ENCODE measurements at regions not wholly inside any gene's neighbourhood (a gene's known extent, or its start where the extent isn't known, plus 50 kb on each side); places are given as distances from the start of the nearest gene placed in this dataset.
A peak's percentile ranks its signal among the peaks of the same experiment; 100 is the strongest.

DNA sequence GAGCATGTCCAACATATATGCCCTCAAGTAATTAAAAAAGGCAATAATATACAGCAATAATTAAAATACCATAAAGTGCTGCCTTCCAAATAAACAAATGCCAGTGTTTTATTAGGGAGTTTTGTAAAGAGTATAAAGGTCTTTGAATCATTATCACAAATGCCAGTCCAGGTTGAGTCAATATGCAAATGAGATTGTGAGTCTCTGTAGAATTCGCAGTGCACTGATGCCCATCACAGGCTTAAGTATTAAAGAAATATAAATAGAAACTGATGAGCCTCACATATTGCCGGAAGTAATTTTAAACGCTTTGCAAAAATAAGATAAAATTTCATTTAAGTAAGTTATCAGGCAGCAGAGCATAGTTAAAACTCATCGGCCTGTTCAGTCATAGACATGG, 205.0 kb upstream of the TECRL start:
- TF ChIP-seq, protein P1, sequence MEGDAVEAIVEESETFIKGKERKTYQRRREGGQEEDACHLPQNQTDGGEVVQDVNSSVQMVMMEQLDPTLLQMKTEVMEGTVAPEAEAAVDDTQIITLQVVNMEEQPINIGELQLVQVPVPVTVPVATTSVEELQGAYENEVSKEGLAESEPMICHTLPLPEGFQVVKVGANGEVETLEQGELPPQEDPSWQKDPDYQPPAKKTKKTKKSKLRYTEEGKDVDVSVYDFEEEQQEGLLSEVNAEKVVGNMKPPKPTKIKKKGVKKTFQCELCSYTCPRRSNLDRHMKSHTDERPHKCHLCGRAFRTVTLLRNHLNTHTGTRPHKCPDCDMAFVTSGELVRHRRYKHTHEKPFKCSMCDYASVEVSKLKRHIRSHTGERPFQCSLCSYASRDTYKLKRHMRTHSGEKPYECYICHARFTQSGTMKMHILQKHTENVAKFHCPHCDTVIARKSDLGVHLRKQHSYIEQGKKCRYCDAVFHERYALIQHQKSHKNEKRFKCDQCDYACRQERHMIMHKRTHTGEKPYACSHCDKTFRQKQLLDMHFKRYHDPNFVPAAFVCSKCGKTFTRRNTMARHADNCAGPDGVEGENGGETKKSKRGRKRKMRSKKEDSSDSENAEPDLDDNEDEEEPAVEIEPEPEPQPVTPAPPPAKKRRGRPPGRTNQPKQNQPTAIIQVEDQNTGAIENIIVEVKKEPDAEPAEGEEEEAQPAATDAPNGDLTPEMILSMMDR (IDR thresholded peaks at IDR 0.05; ENCODE audit: insufficient read depth, low read length, poor library complexity, severe bottlenecking) = no peak
- no peaks in the 10 kb centered on the region for H3K27me3 ChIP-seq (replicated peaks; ENCODE audit: control insufficient read depth, insufficient read depth, low read length)
- no peak overlapping the region for H3K4me3 ChIP-seq (replicated peaks; ENCODE audit: low read depth, low read length)
- no peak for DNase-seq (ENCODE audit: extremely low read depth, insufficient read length)
- no peaks in the 10 kb centered on the region for H3K36me3 ChIP-seq (ENCODE audit: control insufficient read depth, insufficient read depth, low read length)

DNA sequence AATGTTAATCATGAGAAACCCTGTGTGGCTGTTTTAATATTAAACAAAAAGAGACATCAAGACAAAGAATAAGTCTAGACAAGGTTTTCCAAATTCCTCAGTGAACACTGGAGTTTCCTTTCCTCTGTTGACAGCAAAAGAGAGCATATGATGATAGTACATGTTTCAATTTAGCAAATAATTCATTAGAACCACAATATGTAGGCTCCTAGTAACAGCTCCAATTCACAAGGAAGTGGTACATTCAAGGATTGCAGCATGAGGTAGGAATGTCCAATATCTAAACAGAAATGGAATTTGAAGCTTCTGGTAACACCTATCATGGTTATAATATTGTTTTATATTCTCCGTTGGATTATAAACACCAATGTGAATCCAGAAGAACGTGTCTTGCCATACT, 203.8 kb upstream of the TECRL start:
- H3K27me3 ChIP-seq (replicated peaks; ENCODE audit: control insufficient read depth, insufficient read depth, low read length) = no peaks in the 10 kb centered on the region
- DNase-seq (ENCODE audit: extremely low read depth, insufficient read length) = no peak
- no peaks in the 10 kb centered on the region for H3K36me3 ChIP-seq (ENCODE audit: control insufficient read depth, insufficient read depth, low read length)
- TF ChIP-seq, protein P1 (IDR thresholded peaks at IDR 0.05; ENCODE audit: insufficient read depth, low read length, poor library complexity, severe bottlenecking) = no peak
- no peak overlapping the region for H3K4me3 ChIP-seq (replicated peaks; ENCODE audit: low read depth, low read length)

DNA sequence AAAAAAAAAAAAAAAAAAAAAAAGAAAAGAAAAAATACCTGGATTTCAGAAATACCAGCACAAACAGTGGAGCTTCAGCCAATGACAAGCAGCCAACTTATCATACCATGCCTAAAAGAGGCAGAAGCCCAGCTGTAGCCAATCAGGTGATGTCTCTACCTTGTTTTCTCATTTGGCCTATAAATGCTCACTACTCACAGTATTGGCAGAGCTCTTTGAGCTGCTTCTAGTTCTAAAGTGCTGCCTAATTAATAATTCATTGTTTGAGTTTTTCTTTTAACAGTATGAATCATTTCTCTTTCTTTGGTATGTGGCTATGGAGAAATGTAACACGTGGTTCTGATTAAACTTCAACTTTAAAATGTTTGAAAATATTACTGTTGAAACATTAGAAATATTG, 188.8 kb upstream of the TECRL start:
- H3K27me3 ChIP-seq (replicated peaks; ENCODE audit: control insufficient read depth, insufficient read depth, low read length) = no peaks in the 10 kb centered on the region
- TF ChIP-seq, protein P1 (IDR thresholded peaks at IDR 0.05; ENCODE audit: insufficient read depth, low read length, poor library complexity, severe bottlenecking) = no peak
- no peak for DNase-seq (ENCODE audit: extremely low read depth, insufficient read length)

DNA sequence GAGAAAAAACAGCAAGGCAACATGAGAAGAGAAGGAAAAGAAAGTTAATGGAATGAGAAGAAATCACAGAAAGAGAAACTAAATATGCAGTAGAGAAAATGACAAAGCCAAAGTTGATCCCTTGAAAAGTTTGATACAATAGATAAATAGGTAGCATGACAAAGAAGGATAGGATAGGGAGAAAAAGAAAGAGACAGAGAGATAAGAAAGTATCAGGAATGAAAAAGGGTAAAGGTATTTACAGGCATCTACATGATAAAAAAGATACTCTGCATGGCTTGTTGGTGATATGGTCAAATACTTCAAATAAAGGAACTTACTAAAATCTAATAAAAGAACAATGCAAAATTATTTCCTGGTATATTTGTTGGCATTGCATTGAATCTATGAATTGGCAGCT, 185.5 kb upstream of the TECRL start:
- no peak overlapping the region for H3K4me3 ChIP-seq (replicated peaks; ENCODE audit: low read depth, low read length)
- TF ChIP-seq, protein P1 (IDR thresholded peaks at IDR 0.05; ENCODE audit: insufficient read depth, low read length, poor library complexity, severe bottlenecking) = no peak
- no peaks in the 10 kb centered on the region for H3K27me3 ChIP-seq (replicated peaks; ENCODE audit: control insufficient read depth, insufficient read depth, low read length)
- no peak for DNase-seq (ENCODE audit: extremely low read depth, insufficient read length)
- no peaks in the 10 kb centered on the region for H3K36me3 ChIP-seq (ENCODE audit: control insufficient read depth, insufficient read depth, low read length)

More for the DNA sequence above, 188.8 kb upstream of the TECRL start:
- H3K36me3 ChIP-seq (ENCODE audit: control insufficient read depth, insufficient read depth, low read length) = no peaks in the 10 kb centered on the region
- no peak overlapping the region for H3K4me3 ChIP-seq (replicated peaks; ENCODE audit: low read depth, low read length)

DNA sequence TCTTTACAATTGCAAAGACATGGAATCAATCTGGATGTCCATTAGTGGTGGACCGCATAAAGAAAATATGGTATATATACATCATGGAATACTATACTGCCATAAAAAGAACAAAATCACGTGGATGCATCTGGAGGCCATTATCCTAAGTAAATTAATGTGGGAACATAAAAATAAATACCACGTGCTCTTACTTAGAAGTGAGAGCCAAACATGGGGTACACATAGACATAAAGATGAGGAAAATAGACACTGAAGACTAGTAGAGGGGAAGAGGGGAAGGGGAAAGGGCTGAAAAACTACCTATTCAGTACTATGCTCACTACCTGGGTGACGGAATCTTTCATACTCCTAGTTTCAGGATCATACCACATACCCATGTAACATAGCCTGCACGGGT, 179.3 kb upstream of the TECRL start:
- DNase-seq (ENCODE audit: extremely low read depth, insufficient read length) = no peak
- TF ChIP-seq, protein P1 (IDR thresholded peaks at IDR 0.05; ENCODE audit: insufficient read depth, low read length, poor library complexity, severe bottlenecking) = no peak
- no peak overlapping the region for H3K4me3 ChIP-seq (replicated peaks; ENCODE audit: low read depth, low read length)
- H3K36me3 ChIP-seq (ENCODE audit: control insufficient read depth, insufficient read depth, low read length) = no peaks in the 10 kb centered on the region
- no peaks in the 10 kb centered on the region for H3K27me3 ChIP-seq (replicated peaks; ENCODE audit: control insufficient read depth, insufficient read depth, low read length)

DNA sequence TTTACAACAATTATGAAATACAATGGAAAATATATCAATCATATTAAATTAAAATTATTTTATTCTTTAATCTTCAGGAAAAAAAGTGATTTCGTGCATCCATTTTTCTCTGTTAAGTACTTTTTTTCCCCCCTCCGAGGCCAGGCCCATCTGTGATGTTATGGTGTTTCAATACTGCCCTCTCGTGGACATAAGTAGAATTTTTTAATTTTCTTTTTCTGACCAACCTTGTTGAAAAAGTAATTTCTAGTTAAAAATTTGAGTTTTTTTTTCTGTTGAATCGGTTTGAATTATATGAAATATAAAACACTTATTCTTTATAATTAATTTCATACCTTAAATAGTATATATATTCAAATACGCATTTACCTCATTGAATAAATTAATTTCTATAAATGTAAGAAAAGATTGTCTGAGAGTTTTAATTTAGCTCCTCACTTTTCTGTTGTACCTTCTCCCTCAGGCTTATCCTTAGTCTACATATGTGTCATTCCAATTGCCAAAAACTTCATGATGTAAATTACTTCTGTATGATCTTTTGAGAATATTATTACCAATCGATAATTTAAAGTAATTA, 175.8 kb upstream of the TECRL start:
- no peaks in the 10 kb centered on the region for H3K27me3 ChIP-seq (replicated peaks; ENCODE audit: control insufficient read depth, insufficient read depth, low read length)
- no peaks in the 10 kb centered on the region for H3K36me3 ChIP-seq (ENCODE audit: control insufficient read depth, insufficient read depth, low read length)
- no peak for DNase-seq (ENCODE audit: extremely low read depth, insufficient read length)
- no peak overlapping the region for H3K4me3 ChIP-seq (replicated peaks; ENCODE audit: low read depth, low read length)
- TF ChIP-seq, protein P1 (IDR thresholded peaks at IDR 0.05; ENCODE audit: insufficient read depth, low read length, poor library complexity, severe bottlenecking) = peak; percentile 60
